Dermis microvascular lymphatic vessel endothelial cell (primary cell): ENCODE measurements at regions not wholly inside any gene's neighbourhood (a gene's known extent, or its start where the extent isn't known, plus 50 kb on each side); places are given as distances from the start of the nearest gene placed in this dataset.
"Not testable (repeated sequence)": the region's sequence is repeated elsewhere in the genome, so short reads cannot be mapped to it uniquely, and the experiment has no call there.

ENCODE experiments used
- DNase-seq, 2 donors: peaks; one replicate each; pipeline versions ENCODE4 v3.0.0 to v3.0.0-alpha.2; 2010; ENCODE audit warnings: low read depth in 2 of 2

DNA sequence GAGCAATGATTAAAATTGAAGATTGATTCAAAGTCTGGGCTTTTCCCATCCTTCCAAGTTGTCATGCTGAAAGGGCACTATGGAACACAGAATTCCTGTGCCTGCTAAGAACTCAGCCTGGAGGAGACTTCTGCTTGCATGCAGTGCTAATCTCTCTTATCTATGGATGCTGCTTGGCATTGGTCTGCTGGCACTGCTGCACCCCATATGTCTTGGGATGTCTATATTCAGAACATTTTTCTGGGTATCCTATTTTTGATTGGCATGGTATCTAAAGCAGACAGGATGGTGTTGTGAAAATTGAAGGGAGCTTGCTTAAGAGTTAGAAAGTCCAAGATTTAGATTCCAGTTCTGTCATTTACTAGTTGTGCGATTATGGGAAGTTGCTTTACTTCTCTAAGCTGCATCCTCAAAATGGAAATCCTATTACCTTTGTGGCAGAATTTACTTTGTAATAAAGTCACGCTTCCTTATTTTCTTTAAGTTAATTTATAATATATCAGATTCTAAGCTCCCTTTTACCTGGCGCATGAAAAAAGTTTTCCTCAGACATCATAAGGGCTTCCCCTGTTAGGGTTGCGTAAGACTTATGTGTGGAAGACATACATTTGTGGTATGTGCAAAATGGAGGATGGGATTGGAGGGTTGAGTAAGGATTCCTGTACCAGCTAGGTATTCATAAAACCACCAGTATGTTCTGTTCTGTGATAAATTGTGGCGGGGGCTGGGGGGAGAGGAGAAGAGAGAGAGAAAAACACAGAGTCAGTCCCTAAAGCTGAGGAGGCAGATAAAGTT, 254.0 kb downstream of the DMAC1 start:
- DNase-seq, result no peak

DNA sequence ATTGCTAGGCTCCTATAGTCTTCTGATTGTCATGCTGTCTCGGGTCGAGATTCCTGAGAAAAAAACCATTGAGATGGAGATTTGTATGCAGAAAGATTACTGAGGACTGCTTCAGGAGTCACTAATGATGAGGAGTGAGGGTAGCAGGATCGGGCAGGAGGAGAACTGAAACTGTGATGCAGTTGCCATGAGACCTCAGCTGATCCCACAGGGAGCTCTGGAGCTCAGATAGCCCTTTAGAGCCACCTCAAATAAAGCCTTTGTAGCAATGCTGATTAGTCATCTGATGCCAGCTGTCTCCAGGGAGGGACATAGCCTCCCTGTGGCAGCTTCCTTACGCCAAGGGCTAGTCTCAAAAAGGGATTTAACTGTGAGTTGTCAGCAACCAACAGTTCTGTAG, 256.9 kb downstream of the DMAC1 start:
- DNase-seq, result no peak

DNA sequence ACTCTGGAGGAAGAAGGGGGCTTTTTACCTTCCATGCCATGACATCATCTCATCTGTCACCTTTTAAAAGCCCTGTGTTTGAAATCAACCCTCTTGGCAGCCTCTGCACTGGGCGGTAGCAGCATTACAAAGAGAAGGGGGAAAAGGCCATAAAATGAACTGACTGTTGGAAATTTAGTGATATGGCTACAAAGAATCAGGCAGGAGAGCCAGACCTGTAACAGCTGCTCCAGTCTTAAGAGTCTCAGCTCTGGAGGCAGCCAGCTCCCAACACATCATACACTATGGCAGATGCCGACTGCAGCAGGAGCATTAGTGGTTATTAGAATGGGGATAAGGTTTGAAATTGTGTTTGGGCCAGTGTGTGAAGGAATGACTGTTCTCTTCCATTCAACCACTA, 257.5 kb downstream of the DMAC1 start:
- DNase-seq, result no peak

DNA sequence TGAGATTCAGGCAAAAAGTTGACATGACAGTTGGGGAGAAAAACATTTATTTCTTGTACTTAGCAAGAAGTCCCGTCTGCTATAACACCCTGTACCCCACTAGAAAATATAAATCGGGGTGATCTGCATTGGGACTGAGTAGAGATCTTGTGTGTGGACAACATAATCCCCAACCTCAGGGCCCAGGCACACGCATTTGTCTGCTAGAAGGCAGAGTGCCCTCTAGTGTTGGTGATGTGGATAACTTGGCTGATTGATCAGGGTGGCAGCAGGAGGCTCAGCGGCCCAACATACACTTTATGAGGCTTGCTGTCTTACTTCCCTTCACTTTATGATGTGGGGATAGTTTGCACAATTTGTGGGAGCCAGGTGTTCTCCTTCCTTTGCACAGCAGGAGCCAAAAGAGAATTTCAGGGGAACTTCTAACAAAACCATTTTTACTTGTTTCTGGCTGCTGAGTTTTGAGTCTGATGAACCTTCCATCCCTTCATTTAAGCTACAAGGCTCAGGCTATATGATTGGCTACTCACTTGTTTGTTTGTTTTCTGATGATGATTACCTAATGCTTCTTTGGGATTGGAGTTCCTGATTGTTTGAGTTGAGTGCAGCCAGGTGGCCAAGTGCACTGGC, 263.2 kb downstream of the DMAC1 start:
- DNase-seq, result peak; percentile 22 to 53

DNA sequence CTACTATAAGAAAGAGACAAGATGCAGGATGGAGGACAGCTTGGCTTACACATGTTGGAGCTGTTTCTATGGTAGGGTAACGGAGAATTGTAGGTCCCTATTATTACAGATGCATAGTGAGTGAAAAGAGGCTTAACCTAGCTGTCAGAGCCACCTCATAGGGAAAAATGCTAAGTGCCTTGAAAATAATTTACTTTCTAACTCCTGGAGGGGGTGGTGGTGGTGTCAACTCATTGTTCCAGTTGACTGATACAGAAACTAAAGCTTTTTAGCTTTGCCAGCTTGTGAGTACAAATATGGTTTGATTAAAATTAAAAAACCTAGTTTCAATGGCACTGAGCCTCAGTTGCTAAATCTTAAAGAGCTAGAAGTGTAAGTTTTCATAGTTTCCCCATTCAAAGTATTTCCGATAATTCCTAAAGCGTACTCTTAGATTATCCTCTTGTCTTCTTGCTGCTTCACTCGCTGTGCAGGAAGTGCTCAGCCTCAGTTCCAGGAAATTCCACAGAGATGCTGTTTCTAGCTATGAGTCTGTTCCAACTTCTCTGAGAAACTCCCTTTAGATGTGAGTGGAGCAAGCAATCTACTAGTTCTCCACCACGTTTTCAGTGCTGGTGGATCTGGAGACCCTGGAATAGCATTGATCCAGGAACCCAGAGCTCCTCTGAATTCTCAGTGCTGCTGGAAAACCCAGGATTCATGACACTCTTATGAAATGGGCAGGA, 265.2 kb downstream of the DMAC1 start:
- no peak for DNase-seq

DNA sequence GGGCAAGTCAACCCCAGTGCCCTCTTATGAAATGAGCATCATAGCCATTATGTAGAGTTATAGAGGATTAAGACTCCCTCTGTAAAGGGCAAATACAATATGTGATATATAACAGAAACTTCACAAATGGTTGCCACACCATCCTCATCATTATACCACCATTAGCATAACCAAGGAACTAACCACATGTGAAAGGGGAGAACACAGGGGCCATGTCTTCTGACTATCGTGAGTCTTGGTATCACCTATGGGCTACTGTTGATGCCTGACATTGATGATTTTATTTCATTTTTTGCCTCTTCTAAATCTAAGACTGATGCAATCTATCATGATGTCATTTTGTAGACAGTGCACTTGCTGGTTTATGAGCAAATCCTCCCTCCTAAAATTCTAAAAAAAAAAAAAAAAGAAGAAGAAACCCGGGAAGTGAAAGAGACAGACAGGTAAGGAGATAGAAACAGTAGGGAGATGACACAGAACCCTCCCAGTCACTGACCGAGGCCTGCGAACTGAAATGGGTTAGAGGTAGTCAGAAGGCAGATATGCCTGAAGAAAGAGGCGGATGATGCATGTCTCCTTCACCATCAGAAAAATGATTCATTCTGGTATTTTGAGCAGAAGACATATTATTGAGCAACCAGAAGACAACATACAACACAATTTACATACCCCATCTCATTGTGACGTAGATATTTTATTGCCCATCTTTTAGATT, 266.0 kb downstream of the DMAC1 start:
- DNase-seq, result no peak

DNA sequence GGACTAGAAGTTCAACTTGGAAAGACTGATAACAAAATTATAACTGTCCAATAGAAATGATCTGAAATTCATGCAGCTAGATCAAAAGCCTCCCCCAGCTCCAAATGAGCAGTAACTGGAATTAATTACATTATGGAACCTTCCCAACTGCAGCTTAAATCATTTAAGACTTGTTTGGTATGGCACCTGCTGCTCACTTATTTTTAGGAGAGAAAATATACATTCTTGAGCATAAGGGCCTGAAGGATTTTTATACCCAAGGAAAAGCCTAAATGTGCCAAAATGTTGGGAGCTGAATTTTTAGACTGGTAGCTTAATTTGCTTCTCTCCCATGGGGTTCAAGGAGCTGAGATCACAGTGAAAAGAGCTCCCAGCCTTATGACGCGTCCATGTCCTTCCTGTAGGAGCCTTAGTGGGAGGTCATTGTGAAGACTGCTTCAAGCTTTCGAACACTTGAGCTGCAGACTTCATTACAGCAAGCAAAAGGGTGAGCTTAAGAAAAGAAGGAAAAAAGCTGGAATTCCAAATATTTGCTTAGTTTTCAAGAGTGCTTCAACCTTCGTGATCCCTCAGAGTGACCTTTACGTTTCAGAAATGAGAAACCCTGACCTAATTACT, 276.0 kb downstream of the DMAC1 start:
- no peak for DNase-seq

DNA sequence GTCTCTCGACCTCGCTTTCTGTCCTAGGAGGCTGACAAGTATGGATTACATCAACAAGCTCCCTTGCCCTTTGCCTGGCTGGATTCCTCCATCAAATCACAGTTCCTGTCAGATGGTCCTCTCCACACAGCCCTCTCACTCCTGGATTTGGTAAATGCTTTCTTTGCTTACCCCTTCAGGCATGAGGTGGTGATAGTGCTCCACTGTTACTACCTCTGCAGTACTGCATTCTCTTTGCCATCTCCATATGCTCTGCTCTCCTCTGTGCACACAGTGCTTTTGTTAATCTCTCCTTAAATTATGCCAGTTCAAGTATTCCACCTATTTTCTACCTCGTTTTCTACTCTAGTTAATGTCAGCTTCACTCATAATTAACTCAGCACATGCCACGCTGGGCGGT, 279.2 kb downstream of the DMAC1 start:
- DNase-seq, result no peak

DNA sequence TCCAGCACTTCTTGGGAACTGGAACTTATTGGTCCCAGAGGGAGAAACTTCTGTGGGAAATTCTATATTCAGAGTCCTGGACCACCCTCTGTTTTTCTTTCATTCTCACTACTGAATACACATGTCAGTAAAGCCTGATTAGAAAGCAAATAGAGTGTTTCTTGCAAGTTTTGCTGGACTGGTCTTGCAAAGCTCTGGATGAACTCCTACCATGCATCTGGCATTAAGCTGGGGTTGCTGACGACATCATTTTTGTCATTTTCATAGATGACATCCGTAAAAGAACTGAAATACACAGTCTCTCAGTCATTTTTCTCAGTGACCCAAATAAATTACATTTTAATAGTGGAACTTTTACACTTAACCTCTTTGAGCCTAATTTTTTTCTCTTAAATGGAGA, 283.2 kb downstream of the DMAC1 start:
- DNase-seq, result no peak

DNA sequence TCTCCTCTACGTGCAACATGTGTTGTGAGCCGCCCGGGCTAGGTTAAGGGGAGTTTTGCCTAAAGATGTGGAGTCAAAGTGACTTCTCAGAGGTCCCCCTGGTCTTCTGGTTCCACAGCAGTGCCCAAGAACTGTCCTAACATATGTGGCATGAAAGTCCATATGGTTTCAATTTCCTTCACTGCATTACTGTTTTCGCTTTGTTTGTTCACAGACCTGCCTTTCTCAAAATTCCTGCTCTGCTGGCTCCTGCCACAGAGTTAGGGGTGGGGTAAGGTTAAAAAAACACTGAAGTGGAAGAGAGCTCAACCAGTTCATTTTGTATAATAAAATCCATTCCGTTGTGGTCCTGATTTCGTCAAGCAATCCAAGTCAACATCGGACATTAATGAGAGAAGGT, 289.4 kb downstream of the DMAC1 start:
- no peak for DNase-seq

DNA sequence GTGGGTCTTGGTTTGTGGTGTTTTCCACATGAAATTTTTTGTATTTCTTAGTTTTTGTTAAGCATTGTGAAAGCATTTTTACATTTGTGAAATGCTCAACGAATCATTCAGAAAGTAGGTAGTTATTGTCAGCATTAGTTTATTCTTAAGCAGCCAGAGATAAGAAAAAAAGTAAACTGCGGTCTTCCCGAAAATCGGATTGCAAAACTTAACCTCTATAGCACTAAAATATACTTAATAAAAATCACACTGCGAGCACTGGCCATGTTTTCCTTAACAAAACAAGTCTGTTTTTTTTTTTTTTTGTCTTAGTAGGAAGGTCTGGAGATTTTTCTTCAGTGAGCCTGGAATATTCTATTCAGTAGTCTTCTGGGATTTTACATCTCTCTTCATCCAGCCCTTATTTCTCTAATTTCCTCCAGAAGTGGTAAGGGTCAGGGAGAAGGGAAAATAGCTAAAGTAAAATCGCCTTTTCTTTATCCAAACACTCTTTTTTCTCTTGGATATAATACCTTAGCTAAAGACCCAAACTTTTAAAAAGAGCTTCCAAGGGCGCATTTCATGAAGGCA, 289.9 kb downstream of the DMAC1 start:
- DNase-seq, result no peak

DNA sequence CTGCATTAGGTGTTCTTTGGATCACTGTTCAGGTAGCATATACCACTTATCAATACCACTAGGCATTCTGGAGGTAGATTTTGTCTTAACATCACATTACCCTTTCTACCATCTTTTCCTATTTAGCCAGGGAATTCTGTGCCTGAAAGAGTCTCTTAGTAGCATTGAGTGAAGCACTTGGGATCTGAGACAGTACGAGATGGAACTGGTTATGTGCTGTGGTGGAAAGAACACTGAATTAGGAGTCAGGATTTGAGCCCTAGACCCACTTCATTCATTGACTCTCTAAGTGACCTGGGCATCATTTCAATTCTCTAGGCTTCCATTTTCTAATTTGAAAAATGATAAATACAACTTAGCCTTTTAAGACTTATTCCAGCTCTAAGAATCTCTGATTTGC, 291.1 kb downstream of the DMAC1 start:
- no peak for DNase-seq

DNA sequence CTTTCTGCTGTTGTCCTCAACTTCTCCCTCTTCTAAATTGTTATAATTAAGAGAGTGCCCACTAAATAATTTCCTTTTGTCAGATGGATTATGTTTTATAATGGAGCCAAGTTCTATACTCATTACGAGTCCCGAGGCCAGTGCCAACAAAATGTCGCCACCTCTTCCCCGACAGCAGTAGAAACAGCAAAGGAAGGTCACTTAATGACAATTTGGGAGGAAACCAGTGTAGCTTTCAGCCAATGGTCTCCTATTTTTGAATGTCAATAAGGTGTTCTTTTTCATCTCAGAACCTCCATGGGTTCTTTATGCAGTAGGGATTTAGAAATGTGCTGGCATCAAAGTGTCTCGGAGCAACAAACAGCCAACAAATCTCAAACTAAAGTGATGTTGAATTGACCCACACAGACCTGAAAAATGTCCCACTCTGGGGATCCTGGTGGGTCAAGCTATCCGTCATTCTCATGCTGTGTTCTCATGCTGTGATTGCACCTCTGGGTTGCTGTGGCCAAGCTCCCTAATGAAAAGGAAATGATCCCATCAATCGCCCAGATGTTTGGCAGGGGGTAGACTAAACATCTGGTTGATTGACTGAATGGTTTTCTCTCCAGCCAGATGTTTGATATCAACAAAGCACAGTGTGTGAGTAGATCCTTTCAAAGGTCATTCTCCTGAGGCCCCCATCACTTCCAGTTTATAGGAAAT, 291.9 kb downstream of the DMAC1 start:
- DNase-seq, result no peak

DNA sequence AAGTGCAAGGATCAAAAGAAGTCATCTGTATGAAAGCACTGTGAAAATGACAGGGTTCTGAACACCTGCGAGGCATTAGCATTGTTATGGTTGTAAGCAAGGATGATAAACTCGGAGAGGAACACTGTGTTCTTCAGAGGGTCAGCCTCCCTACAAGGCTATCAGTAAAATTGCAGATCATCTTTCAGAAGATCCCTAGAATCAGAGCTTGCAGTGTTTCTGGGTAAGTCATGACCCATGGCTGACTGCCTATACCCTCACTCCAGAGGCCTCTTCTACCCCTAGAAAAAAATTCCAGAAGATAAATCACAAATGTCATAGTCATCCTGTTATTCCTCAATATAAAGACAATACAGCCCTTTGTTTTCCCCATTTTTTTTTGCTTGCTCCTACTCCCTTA, 292.6 kb downstream of the DMAC1 start:
- no peak for DNase-seq

DNA sequence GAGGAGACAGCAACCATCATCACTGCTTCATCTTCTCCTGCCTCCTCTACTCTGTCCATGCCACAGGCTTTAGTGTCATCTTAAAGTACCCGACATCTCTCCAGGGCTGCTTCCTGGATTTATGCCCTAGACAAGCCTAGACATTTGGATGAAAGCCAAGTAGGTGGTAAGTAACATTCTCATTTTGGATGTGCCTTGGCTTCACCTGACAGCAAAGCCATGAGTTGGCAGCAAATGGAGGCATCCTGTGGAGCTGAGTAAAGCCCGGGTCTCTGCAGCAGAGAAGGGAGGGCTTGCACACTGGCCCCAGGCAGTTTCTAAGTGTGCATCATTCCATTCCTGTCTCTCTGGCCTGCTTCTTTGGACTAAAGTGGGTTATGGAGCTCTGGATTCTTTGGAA, 299.1 kb downstream of the DMAC1 start:
- no peak for DNase-seq

DNA sequence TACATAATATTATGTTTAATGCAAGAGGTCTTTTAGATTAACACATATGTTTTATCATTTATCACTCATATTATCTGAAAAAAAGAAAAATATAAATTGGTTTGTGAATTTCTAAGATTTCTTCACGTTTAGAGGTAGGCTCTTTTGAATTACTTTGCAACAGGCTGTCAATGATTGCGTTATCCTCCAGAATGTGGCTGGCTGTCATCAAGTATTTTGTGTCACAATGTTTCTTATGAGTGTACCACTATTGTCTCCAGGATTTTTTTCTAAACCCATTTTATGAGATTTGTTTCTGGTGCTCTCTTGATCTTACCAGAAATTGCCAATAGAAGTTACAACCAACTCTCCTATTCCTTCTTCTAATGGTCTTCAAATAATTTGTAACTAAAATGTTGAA, 307.9 kb downstream of the DMAC1 start:
- DNase-seq, result no peak

DNA sequence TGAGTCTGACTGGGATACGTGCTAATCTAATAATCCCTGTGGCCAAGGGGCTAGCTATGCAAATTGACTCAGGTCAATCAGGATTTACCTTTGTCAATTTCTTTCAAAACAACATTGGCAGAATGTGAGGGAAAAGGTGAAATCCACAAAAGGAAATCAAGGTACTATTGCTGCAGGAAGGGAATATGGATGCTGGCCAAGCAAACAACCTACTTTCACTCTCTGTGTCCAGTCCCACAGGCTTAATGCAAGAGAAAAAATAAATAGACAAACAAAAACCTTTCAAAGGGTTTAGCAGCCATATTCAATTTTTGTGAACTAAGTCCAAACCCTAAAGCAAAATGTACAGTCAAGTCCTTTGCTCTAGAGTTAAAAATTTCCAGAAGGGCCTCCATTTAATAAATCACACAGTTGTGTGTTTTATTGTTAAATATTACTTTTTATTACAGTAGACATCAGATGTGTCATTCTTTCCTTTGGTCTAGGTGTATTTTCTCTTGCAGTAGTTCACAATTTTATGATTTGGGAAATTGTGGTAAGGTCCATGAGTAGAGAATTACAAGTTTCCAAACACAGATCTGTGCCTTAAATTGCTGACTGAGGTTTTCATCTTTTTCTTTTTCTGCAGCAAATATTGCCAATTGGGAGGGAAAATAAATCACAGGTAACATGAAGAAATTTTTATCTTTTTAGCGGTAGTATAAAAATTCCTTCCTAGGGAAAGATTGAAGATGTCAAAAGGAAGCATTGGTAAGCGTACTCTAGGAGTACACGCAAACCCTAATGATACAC, 309.1 kb downstream of the DMAC1 start:
- no peak for DNase-seq

DNA sequence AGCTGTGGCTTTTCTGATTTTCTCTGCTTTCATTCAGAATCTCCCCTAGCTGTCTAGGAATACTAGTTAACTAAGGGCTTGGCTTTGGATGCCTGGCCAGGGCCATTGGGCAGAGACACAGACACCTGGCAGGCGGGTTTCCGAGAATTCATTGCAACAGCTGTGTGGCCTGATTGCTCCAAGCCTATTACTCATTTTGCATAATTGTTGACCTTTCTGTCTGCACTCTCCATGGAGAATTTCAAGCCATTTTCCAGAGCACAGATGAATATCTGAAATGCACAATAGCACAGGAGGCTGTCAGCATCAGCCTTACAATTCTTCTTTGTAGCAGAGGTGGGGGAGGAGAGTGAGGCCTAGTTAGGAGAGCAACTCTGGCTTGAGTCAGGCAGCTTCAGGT, 310.5 kb downstream of the DMAC1 start:
- DNase-seq, result no peak

DNA sequence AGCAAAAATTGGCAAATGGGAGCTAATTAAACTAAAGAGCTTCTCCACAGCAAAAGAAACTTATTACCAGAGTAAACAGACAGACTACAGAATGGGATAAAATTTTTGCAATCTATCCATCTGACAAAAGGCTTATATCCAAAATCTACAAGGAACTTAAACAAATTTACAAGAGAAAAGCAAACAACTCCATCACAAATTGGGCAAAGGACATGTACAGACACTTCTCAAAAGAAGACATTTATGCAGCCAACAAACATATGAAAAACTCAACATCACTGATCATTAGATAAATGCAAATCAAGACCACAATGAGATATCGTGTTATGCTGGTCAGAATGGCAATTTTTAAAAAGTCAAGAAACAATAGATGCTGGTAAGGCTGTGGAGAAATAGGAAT, 315.6 kb downstream of the DMAC1 start:
- DNase-seq, result not testable (repeated sequence)

DNA sequence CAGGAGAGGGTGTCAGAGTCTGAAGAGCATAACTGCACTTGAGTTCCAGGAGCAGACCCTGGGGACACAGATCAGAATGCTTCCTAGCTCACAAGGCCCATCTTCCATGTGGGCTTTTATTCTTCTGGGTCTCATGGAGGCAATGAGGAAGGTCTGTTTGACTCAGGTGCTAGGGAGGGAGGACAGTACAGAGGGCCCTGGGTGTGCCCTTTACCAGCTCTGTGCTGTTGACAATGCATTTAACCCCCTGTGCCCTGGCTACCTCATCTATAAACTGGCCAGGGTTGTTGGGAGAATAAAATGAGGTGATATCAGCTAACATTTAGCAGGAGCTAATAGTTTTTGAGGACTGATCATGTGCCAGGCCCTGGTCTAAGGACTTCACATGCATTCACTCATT, 318.0 kb downstream of the DMAC1 start:
- DNase-seq, result no peak
